NCI-H446 treated with DMSO at 0.1 percent for 48 hours (cell line): ENCODE measurements at regions not wholly inside any gene's neighbourhood (a gene's known extent, or its start where the extent isn't known, plus 50 kb on each side); places are given as distances from the start of the nearest gene placed in this dataset.

ENCODE experiments used
- DNase-seq: peaks from one replicate; lab custom pipeline; 2025; lab: John Stamatoyannopoulos, UW

GRCh38 chr7:55629051-55629677 is 56.9 kb upstream of the VOPP1 start:
- DNase-seq = no peak

GRCh38 chr7:55624813-55625212 is 52.5 kb upstream of the VOPP1 start:
- DNase-seq = no peak

- no peak for DNase-seq
These were observed 51.3 kb upstream of the VOPP1 start for GRCh38 chr7:55623617-55624016.

- DNase-seq = no peak
These were observed 49.9 kb upstream of the VOPP1 start for GRCh38 chr7:55622241-55622640.
